ENCODE measurements at regions not wholly inside any gene's neighbourhood (a gene's known extent, or its start where the extent isn't known, plus 50 kb on each side); places are given as distances from the start of the nearest gene placed in this dataset.

- intact Hi-C loops (cut with DNase I; ENCODE audit: low total_unique reads) = no loop called here
- no peak for TF ChIP-seq CTCF (IDR thresholded peaks at IDR 0.05)
- TF ChIP-seq POLR2A (IDR thresholded peaks at IDR 0.05) = no peak
- 84 to 87% methylated on average over 3 of the region's 3 CpGs for WGBS, 2 donors
- DNase-seq (ENCODE audit: low spot score in 2 of 2) = no peak
- no peak overlapping the region for H3K4me3 ChIP-seq (ENCODE audit: low read depth, poor library complexity, severe bottlenecking)
Measured at GRCh38 chr6:72500669-72501068, 121.2 kb upstream of the KCNQ5 start.

- DNase-seq (ENCODE audit: low spot score in 2 of 2) = no peak
- TF ChIP-seq CTCF (IDR thresholded peaks at IDR 0.05) (no peak), POLR2A (IDR thresholded peaks at IDR 0.05) (no peak)
- no peak overlapping the region for H3K4me3 ChIP-seq (ENCODE audit: low read depth, poor library complexity, severe bottlenecking)
- WGBS, 2 donors = 28 to 36% methylated on average over 2 of the region's 2 CpGs
- intact Hi-C loops (cut with DNase I; ENCODE audit: low total_unique reads) = no loop called here
Measured at GRCh38 chr6:72504406-72504805, 117.5 kb upstream of the KCNQ5 start.

- DNase-seq (ENCODE audit: low spot score in 2 of 2) = no peak
- WGBS, 2 donors = 49 to 75% methylated on average over 2 of the region's 2 CpGs
- no peak overlapping the region for H3K4me3 ChIP-seq (ENCODE audit: low read depth, poor library complexity, severe bottlenecking)
- intact Hi-C loops (cut with DNase I; ENCODE audit: low total_unique reads) = no loop called here
- TF ChIP-seq CTCF (IDR thresholded peaks at IDR 0.05) (no peak), POLR2A (IDR thresholded peaks at IDR 0.05) (no peak)
Measured at GRCh38 chr6:72505446-72505845, 116.4 kb upstream of the KCNQ5 start.

- DNase-seq (ENCODE audit: low spot score in 2 of 2) = no peak
- intact Hi-C loops (cut with DNase I; ENCODE audit: low total_unique reads) = no loop called here
- H3K4me3 ChIP-seq (ENCODE audit: low read depth, poor library complexity, severe bottlenecking) = no peak overlapping the region
- TF ChIP-seq POLR2A (IDR thresholded peaks at IDR 0.05) (no peak), CTCF (IDR thresholded peaks at IDR 0.05) (no peak)
Measured at GRCh38 chr6:72519871-72520270, 102.0 kb upstream of the KCNQ5 start.

GRCh38 chr6:72521684-72522083, 100.2 kb upstream of the KCNQ5 start:
- 86 to 88% methylated on average over 1 of the region's 1 CpG for WGBS, 2 donors
- no peak for DNase-seq (ENCODE audit: low spot score in 2 of 2)
- H3K4me3 ChIP-seq (ENCODE audit: low read depth, poor library complexity, severe bottlenecking) = no peak overlapping the region
- intact Hi-C loops (cut with DNase I; ENCODE audit: low total_unique reads) = no loop called here
- TF ChIP-seq POLR2A (IDR thresholded peaks at IDR 0.05) (no peak), CTCF (IDR thresholded peaks at IDR 0.05) (no peak)

GRCh38 chr6:72522735-72523141, 99.1 kb upstream of the KCNQ5 start:
- no peak overlapping the region for H3K4me3 ChIP-seq (ENCODE audit: low read depth, poor library complexity, severe bottlenecking)
- TF ChIP-seq CTCF (IDR thresholded peaks at IDR 0.05) = no peak
- no peak for TF ChIP-seq POLR2A (IDR thresholded peaks at IDR 0.05)
- intact Hi-C loops (cut with DNase I; ENCODE audit: low total_unique reads) = no loop called here
- WGBS, 2 donors = 57 to 62% methylated on average over 4 to 5 of the region's 5 CpGs
- no peak for DNase-seq (ENCODE audit: low spot score in 2 of 2)

All from lower leg skin (tissue), 4 donors.